GM23338 (cell line): ENCODE measurements at regions not wholly inside any gene's neighbourhood (a gene's known extent, or its start where the extent isn't known, plus 50 kb on each side); places are given as distances from the start of the nearest gene placed in this dataset.

Experiments used
- ATAC-seq: fragments of 200-7000 bp; cut with Tn5 transposase; 3 replicates; pipeline ENCODE4 v1.9.1; 2020
- DNase-seq: peaks from one replicate; pipeline ENCODE4 v3.0.0-alpha.2; 2015; ENCODE audit warnings: low spot score
- H2AFZ ChIP-seq: fragments of 200-600 bp; sonication (generic); 2 replicates; pipeline ENCODE4 v1.8.0; 2016; ENCODE audit warnings: antibody characterized with exemption, mild to moderate bottlenecking, moderate library complexity
- H3F3A ChIP-seq: fragments of 200-600 bp; sonication (generic); replicated peaks from 2 replicates; pipeline ENCODE4 v1.8.0; 2017; ENCODE audit warnings: antibody characterized with exemption, mixed run types, low read depth
- H3K27ac ChIP-seq: fragments of 200-600 bp; sonication (generic); 2 replicates; pipeline ENCODE4 v1.6.1; 2016; ENCODE audit warnings: low read depth
- H3K27me3 ChIP-seq: fragments of 200-600 bp; sonication (generic); 2 replicates; pipeline ENCODE4 v1.8.0; 2016; ENCODE audit warnings: mild to moderate bottlenecking, mixed run types, moderate library complexity; ENCODE audit not compliant: insufficient read depth
- H3K36me3 ChIP-seq: fragments of 200-600 bp; sonication (generic); 2 replicates; pipeline ENCODE4 v1.8.0; 2016; ENCODE audit warnings: mild to moderate bottlenecking; ENCODE audit not compliant: insufficient read depth
- H3K4me1 ChIP-seq: fragments of 200-600 bp; sonication (generic); 2 replicates; pipeline ENCODE4 v1.8.0; 2016; ENCODE audit warnings: mild to moderate bottlenecking, moderate library complexity; ENCODE audit not compliant: insufficient read depth
- H3K4me2 ChIP-seq: fragments of 200-600 bp; sonication (generic); 2 replicates; pipeline ENCODE4 v1.7.1; 2017; ENCODE audit warnings: mixed run types
- H3K4me3 ChIP-seq: fragments of 200-600 bp; sonication (generic); 2 replicates; pipeline ENCODE4 v1.6.1; 2016; ENCODE audit warnings: mixed run types
- H3K79me2 ChIP-seq: fragments of 200-600 bp; sonication (generic); replicated peaks from 2 replicates; pipeline ENCODE4 v1.8.0; 2017; ENCODE audit warnings: mild to moderate bottlenecking; ENCODE audit not compliant: insufficient read depth
- H3K9me2 ChIP-seq: fragments of 200-600 bp; sonication (generic); 2 replicates; pipeline ENCODE4 v1.8.0; 2017; ENCODE audit not compliant: insufficient read depth
- H4K20me1 ChIP-seq: fragments of 200-600 bp; sonication (generic); replicated peaks from 2 replicates; pipeline ENCODE4 v1.8.0; 2017; ENCODE audit warnings: mild to moderate bottlenecking; ENCODE audit not compliant: insufficient read depth
- H3K27ac Mint-ChIP-seq: 2 replicates; pipeline ENCODE4 v1.8.0; 2020; ENCODE audit warnings: inconsistent platforms, mild to moderate bottlenecking, moderate library complexity, mixed read lengths
- H3K27me3 Mint-ChIP-seq: 3 replicates; pipeline ENCODE4 v1.8.0; 2022; ENCODE audit warnings: low read depth, mild to moderate bottlenecking, moderate library complexity, mixed read lengths, inconsistent platforms; ENCODE audit not compliant: insufficient read depth, poor library complexity
- H3K36me3 Mint-ChIP-seq: 3 replicates; pipeline ENCODE4 v1.8.0; 2021; ENCODE audit warnings: low read depth, mild to moderate bottlenecking, inconsistent platforms, moderate library complexity, mixed read lengths
- H3K4me1 Mint-ChIP-seq: 3 replicates; pipeline ENCODE4 v1.8.0; 2020; ENCODE audit warnings: mild to moderate bottlenecking, inconsistent platforms, mixed read lengths
- H3K4me3 Mint-ChIP-seq: 3 replicates; pipeline ENCODE4 v1.8.0; 2021; ENCODE audit warnings: moderate library complexity, mild to moderate bottlenecking, inconsistent platforms, mixed read lengths
- H3K9me3 Mint-ChIP-seq: 3 replicates; pipeline ENCODE4 v1.8.0; 2020; ENCODE audit warnings: moderate library complexity, mild to moderate bottlenecking, inconsistent platforms, mixed read lengths
- CREB1 ChIP-seq: fragments of 250-450 bp; sonication (Bioruptor Pico); IDR thresholded peaks from 2 replicates; pipeline ENCODE4 v1.5.0; 2020; ENCODE audit warnings: low read depth, mild to moderate bottlenecking, moderate library complexity
- CTCF ChIP-seq, 2 experiments: fragments of 200-600 bp in 1 of 2; sonication (generic) in 1 of 2; conservative IDR thresholded peaks; 2 replicates each; pipeline versions ENCODE4 v1.5.1 to v1.6.1; 2016 to 2017; ENCODE audit warnings: antibody characterized with exemption in 2 of 2, low read depth in 2 of 2, mild to moderate bottlenecking in 2 of 2, moderate library complexity in 1 of 2
- EZH2 ChIP-seq: fragments of 200-600 bp; sonication (generic); IDR thresholded peaks from one replicate; pipeline ENCODE4 v1.8.0; 2017; ENCODE audit warnings: antibody characterized with exemption, mild to moderate bottlenecking, low read depth; ENCODE audit not compliant: unreplicated experiment
- EZH2phosphoT487 ChIP-seq: fragments of 200-600 bp; sonication (generic); IDR thresholded peaks from one replicate; pipeline ENCODE4 v1.8.1; 2018; ENCODE audit warnings: antibody characterized with exemption; ENCODE audit not compliant: unreplicated experiment
- NANOG ChIP-seq: IDR thresholded peaks from 2 replicates; pipeline ENCODE4 v1.6.1; 2016; ENCODE audit warnings: antibody characterized with exemption, borderline replicate concordance
- POLR2AphosphoS5 ChIP-seq: IDR thresholded peaks from 2 replicates; pipeline ENCODE4 v1.6.1; 2016; ENCODE audit warnings: antibody characterized with exemption, low read depth
- STAT1 ChIP-seq: IDR thresholded peaks from one replicate; pipeline ENCODE4 v1.6.1; 2016; ENCODE audit warnings: antibody characterized with exemption; ENCODE audit not compliant: unreplicated experiment
- ZNF331 ChIP-seq: fragments of 250-450 bp; sonication (Bioruptor Pico); IDR thresholded peaks from 2 replicates; pipeline ENCODE4 v1.5.0; 2020; ENCODE audit warnings: low read depth, mild to moderate bottlenecking, moderate library complexity
- TF ChIP-seq, protein P1 (sequence below): IDR thresholded peaks from one replicate; pipeline ENCODE4 v1.6.1; 2018; ENCODE audit warnings: antibody characterized with exemption; ENCODE audit not compliant: unreplicated experiment
- TF ChIP-seq, protein P2 (sequence below): IDR thresholded peaks from 2 replicates; pipeline ENCODE4 v1.6.1; 2016; ENCODE audit warnings: antibody characterized with exemption
- TF ChIP-seq, protein P3 (sequence below): fragments of 250-450 bp; sonication (Bioruptor Pico); IDR thresholded peaks from 2 replicates; pipeline ENCODE4 v1.5.0; 2020; ENCODE audit warnings: mild to moderate bottlenecking, moderate library complexity

DNA sequence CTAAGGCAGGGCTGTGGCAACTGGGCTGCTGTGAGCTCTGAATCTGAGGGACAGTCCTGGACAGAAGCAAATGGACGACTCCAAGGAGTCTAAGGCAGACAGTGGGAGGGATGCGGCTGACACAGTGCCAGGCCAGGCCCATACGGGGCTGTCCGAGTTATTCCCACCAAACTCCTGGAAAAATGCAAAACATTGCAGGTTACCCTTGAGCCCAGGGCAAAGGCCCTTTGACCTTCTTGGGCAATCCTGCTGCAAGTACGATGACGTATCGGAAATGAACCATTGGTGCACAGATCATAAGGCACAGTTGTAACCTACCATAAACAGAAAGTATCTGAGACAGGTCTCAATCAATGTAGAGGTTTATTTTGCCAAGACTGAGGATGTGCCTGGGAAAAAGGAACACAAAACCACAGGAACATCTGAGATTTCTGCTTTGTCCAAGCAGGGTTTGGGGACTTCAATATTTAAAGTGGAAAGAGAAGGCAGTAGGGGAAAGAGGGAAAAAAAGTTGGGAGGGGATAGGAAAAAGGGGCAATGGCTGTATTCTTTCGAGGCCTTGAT lies 118.9 kb downstream of the DACT2 start (continued):
- TF ChIP-seq, protein P1, sequence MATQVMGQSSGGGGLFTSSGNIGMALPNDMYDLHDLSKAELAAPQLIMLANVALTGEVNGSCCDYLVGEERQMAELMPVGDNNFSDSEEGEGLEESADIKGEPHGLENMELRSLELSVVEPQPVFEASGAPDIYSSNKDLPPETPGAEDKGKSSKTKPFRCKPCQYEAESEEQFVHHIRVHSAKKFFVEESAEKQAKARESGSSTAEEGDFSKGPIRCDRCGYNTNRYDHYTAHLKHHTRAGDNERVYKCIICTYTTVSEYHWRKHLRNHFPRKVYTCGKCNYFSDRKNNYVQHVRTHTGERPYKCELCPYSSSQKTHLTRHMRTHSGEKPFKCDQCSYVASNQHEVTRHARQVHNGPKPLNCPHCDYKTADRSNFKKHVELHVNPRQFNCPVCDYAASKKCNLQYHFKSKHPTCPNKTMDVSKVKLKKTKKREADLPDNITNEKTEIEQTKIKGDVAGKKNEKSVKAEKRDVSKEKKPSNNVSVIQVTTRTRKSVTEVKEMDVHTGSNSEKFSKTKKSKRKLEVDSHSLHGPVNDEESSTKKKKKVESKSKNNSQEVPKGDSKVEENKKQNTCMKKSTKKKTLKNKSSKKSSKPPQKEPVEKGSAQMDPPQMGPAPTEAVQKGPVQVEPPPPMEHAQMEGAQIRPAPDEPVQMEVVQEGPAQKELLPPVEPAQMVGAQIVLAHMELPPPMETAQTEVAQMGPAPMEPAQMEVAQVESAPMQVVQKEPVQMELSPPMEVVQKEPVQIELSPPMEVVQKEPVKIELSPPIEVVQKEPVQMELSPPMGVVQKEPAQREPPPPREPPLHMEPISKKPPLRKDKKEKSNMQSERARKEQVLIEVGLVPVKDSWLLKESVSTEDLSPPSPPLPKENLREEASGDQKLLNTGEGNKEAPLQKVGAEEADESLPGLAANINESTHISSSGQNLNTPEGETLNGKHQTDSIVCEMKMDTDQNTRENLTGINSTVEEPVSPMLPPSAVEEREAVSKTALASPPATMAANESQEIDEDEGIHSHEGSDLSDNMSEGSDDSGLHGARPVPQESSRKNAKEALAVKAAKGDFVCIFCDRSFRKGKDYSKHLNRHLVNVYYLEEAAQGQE, result no peak
- TF ChIP-seq EZH2phosphoT487, result no peak
- TF ChIP-seq CREB1 (CRISPR knock-in tag), result no peak
- TF ChIP-seq NANOG, result no peak
- TF ChIP-seq, protein P2, sequence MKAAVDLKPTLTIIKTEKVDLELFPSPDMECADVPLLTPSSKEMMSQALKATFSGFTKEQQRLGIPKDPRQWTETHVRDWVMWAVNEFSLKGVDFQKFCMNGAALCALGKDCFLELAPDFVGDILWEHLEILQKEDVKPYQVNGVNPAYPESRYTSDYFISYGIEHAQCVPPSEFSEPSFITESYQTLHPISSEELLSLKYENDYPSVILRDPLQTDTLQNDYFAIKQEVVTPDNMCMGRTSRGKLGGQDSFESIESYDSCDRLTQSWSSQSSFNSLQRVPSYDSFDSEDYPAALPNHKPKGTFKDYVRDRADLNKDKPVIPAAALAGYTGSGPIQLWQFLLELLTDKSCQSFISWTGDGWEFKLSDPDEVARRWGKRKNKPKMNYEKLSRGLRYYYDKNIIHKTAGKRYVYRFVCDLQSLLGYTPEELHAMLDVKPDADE, result no peak
- no peak for TF ChIP-seq EZH2
- TF ChIP-seq CTCF (conservative IDR thresholded peaks at IDR 0.05; ENCODE audit: low read depth in 2 of 2), result no peak
- TF ChIP-seq POLR2AphosphoS5, result no peak

- Mint-ChIP-seq H3K27me3 (peaks cover 7% of the 10 kb centered on the region), H3K4me3 (no peak overlapping the region), H3K4me1 (peaks cover 10% of the 10 kb centered on the region; the same call in 2 of the 3 replicates), H3K36me3 (no peaks in the 10 kb centered on the region), H3K9me3 (peaks cover 2% of the 10 kb centered on the region; the same call in 1 of the 3 replicates), H3K27ac (no peak overlapping the region)
- Histone ChIP-seq H3K27me3 (no peaks in the 10 kb centered on the region), H3K4me2 (no peak overlapping the region), H3K27ac (no peak overlapping the region), H3K4me1 (no peaks in the 10 kb centered on the region), H3K36me3 (no peaks in the 10 kb centered on the region), H3F3A (no peaks in the 10 kb centered on the region), H3K9me2 (no peaks in the 10 kb centered on the region; the same call in 1 of the 2 replicates), H3K79me2 (no peaks in the 10 kb centered on the region), H2AFZ (no peak overlapping the region), H3K4me3 (no peak overlapping the region), H4K20me1 (no peaks in the 10 kb centered on the region)
- DNase-seq, result no peak
- ATAC-seq, result no peak
- TF ChIP-seq NANOG (no peak), STAT1 (no peak), ZNF331 (no peak), EZH2phosphoT487 (no peak)
- TF ChIP-seq, protein P3, sequence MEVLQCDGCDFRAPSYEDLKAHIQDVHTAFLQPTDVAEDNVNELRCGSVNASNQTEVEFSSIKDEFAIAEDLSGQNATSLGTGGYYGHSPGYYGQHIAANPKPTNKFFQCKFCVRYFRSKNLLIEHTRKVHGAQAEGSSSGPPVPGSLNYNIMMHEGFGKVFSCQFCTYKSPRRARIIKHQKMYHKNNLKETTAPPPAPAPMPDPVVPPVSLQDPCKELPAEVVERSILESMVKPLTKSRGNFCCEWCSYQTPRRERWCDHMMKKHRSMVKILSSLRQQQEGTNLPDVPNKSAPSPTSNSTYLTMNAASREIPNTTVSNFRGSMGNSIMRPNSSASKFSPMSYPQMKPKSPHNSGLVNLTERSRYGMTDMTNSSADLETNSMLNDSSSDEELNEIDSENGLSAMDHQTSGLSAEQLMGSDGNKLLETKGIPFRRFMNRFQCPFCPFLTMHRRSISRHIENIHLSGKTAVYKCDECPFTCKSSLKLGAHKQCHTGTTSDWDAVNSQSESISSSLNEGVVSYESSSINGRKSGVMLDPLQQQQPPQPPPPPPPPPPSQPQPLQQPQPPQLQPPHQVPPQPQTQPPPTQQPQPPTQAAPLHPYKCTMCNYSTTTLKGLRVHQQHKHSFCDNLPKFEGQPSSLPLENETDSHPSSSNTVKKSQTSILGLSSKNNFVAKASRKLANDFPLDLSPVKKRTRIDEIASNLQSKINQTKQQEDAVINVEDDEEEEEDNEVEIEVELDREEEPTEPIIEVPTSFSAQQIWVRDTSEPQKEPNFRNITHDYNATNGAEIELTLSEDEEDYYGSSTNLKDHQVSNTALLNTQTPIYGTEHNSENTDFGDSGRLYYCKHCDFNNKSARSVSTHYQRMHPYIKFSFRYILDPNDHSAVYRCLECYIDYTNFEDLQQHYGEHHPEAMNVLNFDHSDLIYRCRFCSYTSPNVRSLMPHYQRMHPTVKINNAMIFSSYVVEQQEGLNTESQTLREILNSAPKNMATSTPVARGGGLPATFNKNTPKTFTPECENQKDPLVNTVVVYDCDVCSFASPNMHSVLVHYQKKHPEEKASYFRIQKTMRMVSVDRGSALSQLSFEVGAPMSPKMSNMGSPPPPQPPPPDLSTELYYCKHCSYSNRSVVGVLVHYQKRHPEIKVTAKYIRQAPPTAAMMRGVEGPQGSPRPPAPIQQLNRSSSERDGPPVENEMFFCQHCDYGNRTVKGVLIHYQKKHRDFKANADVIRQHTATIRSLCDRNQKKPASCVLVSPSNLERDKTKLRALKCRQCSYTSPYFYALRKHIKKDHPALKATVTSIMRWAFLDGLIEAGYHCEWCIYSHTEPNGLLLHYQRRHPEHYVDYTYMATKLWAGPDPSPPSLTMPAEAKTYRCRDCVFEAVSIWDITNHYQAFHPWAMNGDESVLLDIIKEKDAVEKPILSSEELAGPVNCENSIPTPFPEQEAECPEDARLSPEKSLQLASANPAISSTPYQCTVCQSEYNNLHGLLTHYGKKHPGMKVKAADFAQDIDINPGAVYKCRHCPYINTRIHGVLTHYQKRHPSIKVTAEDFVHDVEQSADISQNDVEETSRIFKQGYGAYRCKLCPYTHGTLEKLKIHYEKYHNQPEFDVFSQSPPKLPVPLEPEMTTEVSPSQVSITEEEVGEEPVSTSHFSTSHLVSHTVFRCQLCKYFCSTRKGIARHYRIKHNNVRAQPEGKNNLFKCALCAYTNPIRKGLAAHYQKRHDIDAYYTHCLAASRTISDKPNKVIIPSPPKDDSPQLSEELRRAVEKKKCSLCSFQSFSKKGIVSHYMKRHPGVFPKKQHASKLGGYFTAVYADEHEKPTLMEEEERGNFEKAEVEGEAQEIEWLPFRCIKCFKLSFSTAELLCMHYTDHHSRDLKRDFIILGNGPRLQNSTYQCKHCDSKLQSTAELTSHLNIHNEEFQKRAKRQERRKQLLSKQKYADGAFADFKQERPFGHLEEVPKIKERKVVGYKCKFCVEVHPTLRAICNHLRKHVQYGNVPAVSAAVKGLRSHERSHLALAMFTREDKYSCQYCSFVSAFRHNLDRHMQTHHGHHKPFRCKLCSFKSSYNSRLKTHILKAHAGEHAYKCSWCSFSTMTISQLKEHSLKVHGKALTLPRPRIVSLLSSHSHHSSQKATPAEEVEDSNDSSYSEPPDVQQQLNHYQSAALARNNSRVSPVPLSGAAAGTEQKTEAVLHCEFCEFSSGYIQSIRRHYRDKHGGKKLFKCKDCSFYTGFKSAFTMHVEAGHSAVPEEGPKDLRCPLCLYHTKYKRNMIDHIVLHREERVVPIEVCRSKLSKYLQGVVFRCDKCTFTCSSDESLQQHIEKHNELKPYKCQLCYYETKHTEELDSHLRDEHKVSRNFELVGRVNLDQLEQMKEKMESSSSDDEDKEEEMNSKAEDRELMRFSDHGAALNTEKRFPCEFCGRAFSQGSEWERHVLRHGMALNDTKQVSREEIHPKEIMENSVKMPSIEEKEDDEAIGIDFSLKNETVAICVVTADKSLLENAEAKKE (CRISPR knock-in tag), result no peak
Measured at GRCh38 chr6:168198302-168199180, 119.5 kb upstream of the FRMD1 start.
